ENCODE measurements at regions not wholly inside any gene's neighbourhood (a gene's known extent, or its start where the extent isn't known, plus 50 kb on each side); places are given as distances from the start of the nearest gene placed in this dataset.

DNA sequence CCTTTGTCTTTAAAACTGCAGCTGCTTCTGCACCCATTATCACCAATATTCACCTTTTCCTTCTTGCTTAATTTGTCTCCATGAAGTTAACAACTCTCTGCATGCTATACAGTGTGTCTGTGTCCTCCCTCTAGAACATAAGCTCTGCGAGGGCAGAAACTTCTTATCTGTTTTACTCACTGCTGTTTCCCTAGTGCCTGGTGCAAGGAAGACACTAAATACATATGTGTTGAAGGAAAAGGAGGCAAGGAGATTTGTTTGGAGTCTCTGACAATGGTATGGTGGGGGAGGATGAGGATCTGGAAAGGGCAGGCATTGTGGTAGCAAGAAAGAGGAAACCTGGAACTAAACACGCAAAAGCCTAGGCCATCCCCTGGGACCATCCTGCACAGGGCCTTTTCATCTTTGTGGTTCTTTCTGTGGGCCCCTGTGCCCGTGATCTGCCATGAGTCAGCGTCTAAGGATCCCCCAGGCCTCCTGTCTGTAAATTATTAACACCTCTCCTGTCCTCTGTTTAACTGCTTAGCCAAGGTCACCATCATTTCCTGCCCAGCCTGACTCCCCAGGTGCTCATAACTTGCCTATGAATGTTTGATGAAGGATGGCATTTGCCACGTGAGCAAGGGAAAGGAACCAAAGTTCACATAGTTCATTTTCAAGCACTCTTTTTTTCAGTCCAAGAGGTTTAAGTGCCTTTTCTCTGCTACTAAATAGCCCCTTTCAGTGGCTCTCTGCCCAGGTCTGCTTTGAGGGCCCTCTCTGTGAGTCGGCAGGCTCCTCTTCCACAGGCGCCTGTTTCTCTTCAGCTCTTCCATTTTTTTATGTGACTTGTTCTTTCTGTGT, 131.1 kb downstream of the RASSF10 start (continued):
- TF ChIP-seq, protein P1, sequence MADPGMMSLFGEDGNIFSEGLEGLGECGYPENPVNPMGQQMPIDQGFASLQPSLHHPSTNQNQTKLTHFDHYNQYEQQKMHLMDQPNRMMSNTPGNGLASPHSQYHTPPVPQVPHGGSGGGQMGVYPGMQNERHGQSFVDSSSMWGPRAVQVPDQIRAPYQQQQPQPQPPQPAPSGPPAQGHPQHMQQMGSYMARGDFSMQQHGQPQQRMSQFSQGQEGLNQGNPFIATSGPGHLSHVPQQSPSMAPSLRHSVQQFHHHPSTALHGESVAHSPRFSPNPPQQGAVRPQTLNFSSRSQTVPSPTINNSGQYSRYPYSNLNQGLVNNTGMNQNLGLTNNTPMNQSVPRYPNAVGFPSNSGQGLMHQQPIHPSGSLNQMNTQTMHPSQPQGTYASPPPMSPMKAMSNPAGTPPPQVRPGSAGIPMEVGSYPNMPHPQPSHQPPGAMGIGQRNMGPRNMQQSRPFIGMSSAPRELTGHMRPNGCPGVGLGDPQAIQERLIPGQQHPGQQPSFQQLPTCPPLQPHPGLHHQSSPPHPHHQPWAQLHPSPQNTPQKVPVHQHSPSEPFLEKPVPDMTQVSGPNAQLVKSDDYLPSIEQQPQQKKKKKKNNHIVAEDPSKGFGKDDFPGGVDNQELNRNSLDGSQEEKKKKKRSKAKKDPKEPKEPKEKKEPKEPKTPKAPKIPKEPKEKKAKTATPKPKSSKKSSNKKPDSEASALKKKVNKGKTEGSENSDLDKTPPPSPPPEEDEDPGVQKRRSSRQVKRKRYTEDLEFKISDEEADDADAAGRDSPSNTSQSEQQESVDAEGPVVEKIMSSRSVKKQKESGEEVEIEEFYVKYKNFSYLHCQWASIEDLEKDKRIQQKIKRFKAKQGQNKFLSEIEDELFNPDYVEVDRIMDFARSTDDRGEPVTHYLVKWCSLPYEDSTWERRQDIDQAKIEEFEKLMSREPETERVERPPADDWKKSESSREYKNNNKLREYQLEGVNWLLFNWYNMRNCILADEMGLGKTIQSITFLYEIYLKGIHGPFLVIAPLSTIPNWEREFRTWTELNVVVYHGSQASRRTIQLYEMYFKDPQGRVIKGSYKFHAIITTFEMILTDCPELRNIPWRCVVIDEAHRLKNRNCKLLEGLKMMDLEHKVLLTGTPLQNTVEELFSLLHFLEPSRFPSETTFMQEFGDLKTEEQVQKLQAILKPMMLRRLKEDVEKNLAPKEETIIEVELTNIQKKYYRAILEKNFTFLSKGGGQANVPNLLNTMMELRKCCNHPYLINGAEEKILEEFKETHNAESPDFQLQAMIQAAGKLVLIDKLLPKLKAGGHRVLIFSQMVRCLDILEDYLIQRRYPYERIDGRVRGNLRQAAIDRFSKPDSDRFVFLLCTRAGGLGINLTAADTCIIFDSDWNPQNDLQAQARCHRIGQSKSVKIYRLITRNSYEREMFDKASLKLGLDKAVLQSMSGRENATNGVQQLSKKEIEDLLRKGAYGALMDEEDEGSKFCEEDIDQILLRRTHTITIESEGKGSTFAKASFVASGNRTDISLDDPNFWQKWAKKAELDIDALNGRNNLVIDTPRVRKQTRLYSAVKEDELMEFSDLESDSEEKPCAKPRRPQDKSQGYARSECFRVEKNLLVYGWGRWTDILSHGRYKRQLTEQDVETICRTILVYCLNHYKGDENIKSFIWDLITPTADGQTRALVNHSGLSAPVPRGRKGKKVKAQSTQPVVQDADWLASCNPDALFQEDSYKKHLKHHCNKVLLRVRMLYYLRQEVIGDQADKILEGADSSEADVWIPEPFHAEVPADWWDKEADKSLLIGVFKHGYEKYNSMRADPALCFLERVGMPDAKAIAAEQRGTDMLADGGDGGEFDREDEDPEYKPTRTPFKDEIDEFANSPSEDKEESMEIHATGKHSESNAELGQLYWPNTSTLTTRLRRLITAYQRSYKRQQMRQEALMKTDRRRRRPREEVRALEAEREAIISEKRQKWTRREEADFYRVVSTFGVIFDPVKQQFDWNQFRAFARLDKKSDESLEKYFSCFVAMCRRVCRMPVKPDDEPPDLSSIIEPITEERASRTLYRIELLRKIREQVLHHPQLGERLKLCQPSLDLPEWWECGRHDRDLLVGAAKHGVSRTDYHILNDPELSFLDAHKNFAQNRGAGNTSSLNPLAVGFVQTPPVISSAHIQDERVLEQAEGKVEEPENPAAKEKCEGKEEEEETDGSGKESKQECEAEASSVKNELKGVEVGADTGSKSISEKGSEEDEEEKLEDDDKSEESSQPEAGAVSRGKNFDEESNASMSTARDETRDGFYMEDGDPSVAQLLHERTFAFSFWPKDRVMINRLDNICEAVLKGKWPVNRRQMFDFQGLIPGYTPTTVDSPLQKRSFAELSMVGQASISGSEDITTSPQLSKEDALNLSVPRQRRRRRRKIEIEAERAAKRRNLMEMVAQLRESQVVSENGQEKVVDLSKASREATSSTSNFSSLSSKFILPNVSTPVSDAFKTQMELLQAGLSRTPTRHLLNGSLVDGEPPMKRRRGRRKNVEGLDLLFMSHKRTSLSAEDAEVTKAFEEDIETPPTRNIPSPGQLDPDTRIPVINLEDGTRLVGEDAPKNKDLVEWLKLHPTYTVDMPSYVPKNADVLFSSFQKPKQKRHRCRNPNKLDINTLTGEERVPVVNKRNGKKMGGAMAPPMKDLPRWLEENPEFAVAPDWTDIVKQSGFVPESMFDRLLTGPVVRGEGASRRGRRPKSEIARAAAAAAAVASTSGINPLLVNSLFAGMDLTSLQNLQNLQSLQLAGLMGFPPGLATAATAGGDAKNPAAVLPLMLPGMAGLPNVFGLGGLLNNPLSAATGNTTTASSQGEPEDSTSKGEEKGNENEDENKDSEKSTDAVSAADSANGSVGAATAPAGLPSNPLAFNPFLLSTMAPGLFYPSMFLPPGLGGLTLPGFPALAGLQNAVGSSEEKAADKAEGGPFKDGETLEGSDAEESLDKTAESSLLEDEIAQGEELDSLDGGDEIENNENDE (IDR thresholded peaks at IDR 0.05; ENCODE audit: insufficient replicate concordance, low read length): no peak
- TF ChIP-seq SP4 (IDR thresholded peaks at IDR 0.05; ENCODE audit: low read length) (no peak), TAF1 (IDR thresholded peaks at IDR 0.05; ENCODE audit: low read depth, low read length) (no peak), GTF2F1 (IDR thresholded peaks at IDR 0.05; ENCODE audit: borderline replicate concordance, low read depth, low read length) (no peak), EZH2 (IDR thresholded peaks at IDR 0.05; ENCODE audit: low read depth, low read length, severe bottlenecking) (no peak), RFX5 (IDR thresholded peaks at IDR 0.05; ENCODE audit: borderline replicate concordance, low read depth, low read length) (no peak)
- TF ChIP-seq, protein P2, sequence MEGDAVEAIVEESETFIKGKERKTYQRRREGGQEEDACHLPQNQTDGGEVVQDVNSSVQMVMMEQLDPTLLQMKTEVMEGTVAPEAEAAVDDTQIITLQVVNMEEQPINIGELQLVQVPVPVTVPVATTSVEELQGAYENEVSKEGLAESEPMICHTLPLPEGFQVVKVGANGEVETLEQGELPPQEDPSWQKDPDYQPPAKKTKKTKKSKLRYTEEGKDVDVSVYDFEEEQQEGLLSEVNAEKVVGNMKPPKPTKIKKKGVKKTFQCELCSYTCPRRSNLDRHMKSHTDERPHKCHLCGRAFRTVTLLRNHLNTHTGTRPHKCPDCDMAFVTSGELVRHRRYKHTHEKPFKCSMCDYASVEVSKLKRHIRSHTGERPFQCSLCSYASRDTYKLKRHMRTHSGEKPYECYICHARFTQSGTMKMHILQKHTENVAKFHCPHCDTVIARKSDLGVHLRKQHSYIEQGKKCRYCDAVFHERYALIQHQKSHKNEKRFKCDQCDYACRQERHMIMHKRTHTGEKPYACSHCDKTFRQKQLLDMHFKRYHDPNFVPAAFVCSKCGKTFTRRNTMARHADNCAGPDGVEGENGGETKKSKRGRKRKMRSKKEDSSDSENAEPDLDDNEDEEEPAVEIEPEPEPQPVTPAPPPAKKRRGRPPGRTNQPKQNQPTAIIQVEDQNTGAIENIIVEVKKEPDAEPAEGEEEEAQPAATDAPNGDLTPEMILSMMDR (IDR thresholded peaks at IDR 0.05; ENCODE audit: control extremely low read depth in 1 of 3, insufficient read depth in 1 of 3, low read depth in 1 of 3, low read length in 3 of 3): no peak
